ENCODE measurements at regions not wholly inside any gene's neighbourhood (a gene's known extent, or its start where the extent isn't known, plus 50 kb on each side); places are given as distances from the start of the nearest gene placed in this dataset.

GRCh38 chr3:107313711-107314110 lies 63.5 kb upstream of the CCDC54 start:
- no peak overlapping the region for H3K9ac ChIP-seq
- no peaks in the 10 kb centered on the region for H3K9me3 ChIP-seq (ENCODE audit: control insufficient read depth, low read length)
- no peaks in the 10 kb centered on the region for H3K36me3 ChIP-seq (ENCODE audit: control insufficient read depth, insufficient read depth, low read length)
- H3K79me2 ChIP-seq: no peaks in the 10 kb centered on the region
- no peak overlapping the region for H3K27ac ChIP-seq
- H2AFZ ChIP-seq: no peak overlapping the region
- H3K4me2 ChIP-seq (ENCODE audit: low read length): no peak overlapping the region
- peaks cover 8% of the 10 kb centered on the region for H3K4me1 ChIP-seq
- no peak for TF ChIP-seq CTCF (IDR thresholded peaks at IDR 0.05)
- H3K4me3 ChIP-seq (ENCODE audit: low read depth, low read length): no peak overlapping the region
- no peaks in the 10 kb centered on the region for H3K27me3 ChIP-seq (ENCODE audit: control insufficient read depth, insufficient read depth, low read length)

GRCh38 chr3:107315141-107315540 lies 62.1 kb upstream of the CCDC54 start:
- no peak overlapping the region for H3K9ac ChIP-seq
- H3K36me3 ChIP-seq (ENCODE audit: control insufficient read depth, insufficient read depth, low read length): no peaks in the 10 kb centered on the region
- no peaks in the 10 kb centered on the region for H3K79me2 ChIP-seq
- no peak overlapping the region for H3K27ac ChIP-seq
- peaks cover 4% of the 10 kb centered on the region for H3K4me1 ChIP-seq
- H2AFZ ChIP-seq: no peak overlapping the region
- H3K4me2 ChIP-seq (ENCODE audit: low read length): no peak overlapping the region
- no peaks in the 10 kb centered on the region for H3K27me3 ChIP-seq (ENCODE audit: control insufficient read depth, insufficient read depth, low read length)
- no peaks in the 10 kb centered on the region for H3K9me3 ChIP-seq (ENCODE audit: control insufficient read depth, low read length)
- no peak for TF ChIP-seq CTCF (IDR thresholded peaks at IDR 0.05)
- no peak overlapping the region for H3K4me3 ChIP-seq (ENCODE audit: low read depth, low read length)

- H3K79me2 ChIP-seq: no peaks in the 10 kb centered on the region
- no peaks in the 10 kb centered on the region for H3K4me1 ChIP-seq
- TF ChIP-seq CTCF (IDR thresholded peaks at IDR 0.05): no peak
Measured at GRCh38 chr3:107323723-107324122, 53.5 kb upstream of the CCDC54 start.

GRCh38 chr3:107325446-107325845 lies 51.8 kb upstream of the CCDC54 start:
- Histone ChIP-seq H3K27ac (no peak overlapping the region), H3K9me3 (ENCODE audit: control insufficient read depth, low read length) (no peaks in the 10 kb centered on the region), H3K36me3 (ENCODE audit: control insufficient read depth, insufficient read depth, low read length) (no peaks in the 10 kb centered on the region), H3K9ac (no peak overlapping the region), H3K4me2 (ENCODE audit: low read length) (no peak overlapping the region), H2AFZ (no peak overlapping the region), H3K4me1 (no peaks in the 10 kb centered on the region), H3K79me2 (no peaks in the 10 kb centered on the region), H3K4me3 (ENCODE audit: low read depth, low read length) (no peak overlapping the region), H3K27me3 (ENCODE audit: control insufficient read depth, insufficient read depth, low read length) (no peaks in the 10 kb centered on the region)
- TF ChIP-seq CTCF (IDR thresholded peaks at IDR 0.05): no peak

More at GRCh38 chr3:107323723-107324122, 53.5 kb upstream of the CCDC54 start:
- Histone ChIP-seq H2AFZ (no peak overlapping the region), H3K27ac (no peak overlapping the region), H3K9ac (no peak overlapping the region), H3K4me3 (ENCODE audit: low read depth, low read length) (no peak overlapping the region), H3K36me3 (ENCODE audit: control insufficient read depth, insufficient read depth, low read length) (no peaks in the 10 kb centered on the region), H3K9me3 (ENCODE audit: control insufficient read depth, low read length) (no peaks in the 10 kb centered on the region), H3K4me2 (ENCODE audit: low read length) (no peak overlapping the region), H3K27me3 (ENCODE audit: control insufficient read depth, insufficient read depth, low read length) (no peaks in the 10 kb centered on the region)

Data from parathyroid adenoma (tissue), 2 donors.